ENCODE measurements at regions not wholly inside any gene's neighbourhood (a gene's known extent, or its start where the extent isn't known, plus 50 kb on each side); places are given as distances from the start of the nearest gene placed in this dataset.

GRCh38 chr6:49110916-49111315 lies 352.1 kb downstream of the MMUT start:
- TF ChIP-seq CTCF (IDR thresholded peaks at IDR 0.05) (no peak), POLR2A (IDR thresholded peaks at IDR 0.05) (no peak)

Data from testis (tissue), 2 donors.